Naive thymus-derived CD4-positive, alpha-beta T cell (primary cell): ENCODE measurements at regions not wholly inside any gene's neighbourhood (a gene's known extent, or its start where the extent isn't known, plus 50 kb on each side); places are given as distances from the start of the nearest gene placed in this dataset.

Experiments used
- ATAC-seq: fragments of 150-1000 bp; cut with Tn5 transposase; 2 replicates; pipeline ENCODE4 v1.10.0; 2021; ENCODE audit warnings: mild to moderate bottlenecking, moderate library complexity
- CTCF ChIA-PET: fragments of 350-600 bp; sonication (Branson Sonifier 250); formaldehyde crosslinking; loops from one replicate; lab custom pipeline; 2021; ENCODE audit warnings: antibody characterized with exemption; lab: Charles Lee
- POLR2A ChIA-PET: fragments of 350-600 bp; sonication (Branson Sonifier 250); formaldehyde crosslinking; loops from one replicate; lab custom pipeline; 2021; ENCODE audit warnings: antibody characterized with exemption, inconsistent platforms; lab: Charles Lee
- DNase-seq, 9 donors: peaks; one replicate each; pipeline versions ENCODE4 v3.0.0 to v3.0.0-alpha.2; 2020 to 2022; ENCODE audit warnings: mixed read lengths in 1 of 9
- H3K27ac ChIP-seq: one replicate; pipeline ENCODE4 v1.7.0; 2013; ENCODE audit warnings: mild to moderate bottlenecking, low read depth, low read length, moderate library complexity
- H3K27me3 ChIP-seq, 2 donors: one replicate each; pipeline ENCODE4 v1.7.0; 2013; ENCODE audit warnings: low read length in 2 of 2, mild to moderate bottlenecking in 2 of 2, moderate library complexity in 2 of 2; ENCODE audit not compliant: control insufficient read depth in 2 of 2, insufficient read depth in 2 of 2
- H3K36me3 ChIP-seq, 3 experiments: 1 replicate in 2 of 3; 2 replicates in 1 of 3; pipeline ENCODE4 v1.7.0; 2013; ENCODE audit warnings: low read length in 3 of 3, mild to moderate bottlenecking in 3 of 3, moderate library complexity in 1 of 3; ENCODE audit not compliant: insufficient read depth in 3 of 3, control insufficient read depth in 2 of 3
- H3K4me1 ChIP-seq, 2 donors: one replicate each; pipeline ENCODE4 v1.7.0; 2013; ENCODE audit warnings: low read length in 2 of 2, mild to moderate bottlenecking in 2 of 2, moderate library complexity in 1 of 2; ENCODE audit not compliant: control insufficient read depth in 2 of 2, insufficient read depth in 2 of 2
- H3K4me3 ChIP-seq: 2 replicates; pipeline ENCODE4 v1.7.0; 2013; ENCODE audit warnings: mild to moderate bottlenecking, low read length
- H3K9me3 ChIP-seq, 3 experiments: 1 replicate in 2 of 3; 2 replicates in 1 of 3; pipeline ENCODE4 v1.7.0; 2013; ENCODE audit warnings: low read length in 3 of 3; ENCODE audit not compliant: control insufficient read depth in 2 of 3
- H3K27ac Mint-ChIP-seq, 9 donors: one replicate each; pipeline ENCODE4 v1.8.0; 2020 to 2022; ENCODE audit warnings: mixed read lengths in 9 of 9, mild to moderate bottlenecking in 8 of 9, moderate library complexity in 5 of 9, inconsistent platforms in 2 of 9
- H3K27me3 Mint-ChIP-seq, 5 donors: one replicate each; pipeline ENCODE4 v1.8.0; 2021 to 2022; ENCODE audit warnings: mixed read lengths in 5 of 5, mild to moderate bottlenecking in 1 of 5
- H3K36me3 Mint-ChIP-seq, 5 donors: one replicate each; pipeline ENCODE4 v1.8.0; 2020 to 2022; ENCODE audit warnings: mixed read lengths in 5 of 5, mild to moderate bottlenecking in 3 of 5, inconsistent platforms in 1 of 5
- H3K4me1 Mint-ChIP-seq, 7 donors: one replicate each; pipeline ENCODE4 v1.8.0; 2020 to 2022; ENCODE audit warnings: mixed read lengths in 7 of 7, mild to moderate bottlenecking in 3 of 7, inconsistent platforms in 1 of 7
- H3K4me3 Mint-ChIP-seq, 10 donors: one replicate each; pipeline ENCODE4 v1.8.0; 2020 to 2022; ENCODE audit warnings: mild to moderate bottlenecking in 10 of 10, mixed read lengths in 10 of 10, moderate library complexity in 6 of 10, inconsistent platforms in 2 of 10
- H3K9me3 Mint-ChIP-seq, 11 donors: one replicate each; pipeline ENCODE4 v1.8.0; 2020 to 2022; ENCODE audit warnings: mixed read lengths in 11 of 11, mild to moderate bottlenecking in 4 of 11, inconsistent platforms in 1 of 11, moderate library complexity in 1 of 11
- intact Hi-C, 2 donors: fragments of 100-400 bp; cut with micrococcal nuclease; formaldehyde crosslinking; loops; one replicate each; pipeline ENCODE4 v1.15.1; 2023

- Mint-ChIP-seq H3K27me3 (peaks cover 0 to 4% (median 0%) of the 10 kb centered on the region in 5 donors), H3K4me1 (no peaks in the 10 kb centered on the region), H3K9me3 (peaks cover 0 to 9% (median 3%) of the 10 kb centered on the region in 11 donors), H3K4me3 (no peak overlapping the region), H3K27ac (no peak overlapping the region), H3K36me3 (peaks cover 0 to 3% (median 0%) of the 10 kb centered on the region in 5 donors)
- Histone ChIP-seq H3K9me3 (no peaks in the 10 kb centered on the region), H3K27ac (no peak overlapping the region), H3K27me3 (no peaks in the 10 kb centered on the region), H3K36me3 (no peaks in the 10 kb centered on the region), H3K4me1 (no peaks in the 10 kb centered on the region), H3K4me3 (no peak overlapping the region)
- intact Hi-C loops: no loop called here
- ATAC-seq (no peak), DNase-seq (no peak)
- ChIA-PET CTCF (no interaction called here), POLR2A (interaction anchor here (0.8 kb wide), 1 partner anchor 22 kb away, joined by 3 read pairs; no protein-coding TSS in a partner anchor)
Observed at GRCh38 chr12:19988948-19989347, 379.4 kb upstream of the PDE3A start.

- peaks cover 0 to 3% (median 0%) of the 10 kb centered on the region in 5 donors for H3K36me3 Mint-ChIP-seq
- H3K4me3 ChIP-seq: no peak overlapping the region
- H3K27ac Mint-ChIP-seq: no peak overlapping the region
- H3K27me3 Mint-ChIP-seq: peaks cover 0 to 4% (median 0%) of the 10 kb centered on the region in 5 donors
- ChIA-PET CTCF (no interaction called here), POLR2A (no interaction called here)
- H3K27me3 ChIP-seq: no peaks in the 10 kb centered on the region
- no peaks in the 10 kb centered on the region for H3K4me1 Mint-ChIP-seq
- H3K4me1 ChIP-seq: no peaks in the 10 kb centered on the region
- ATAC-seq (no peak), DNase-seq (no peak)
- H3K9me3 ChIP-seq: no peaks in the 10 kb centered on the region
- no peaks in the 10 kb centered on the region for H3K36me3 ChIP-seq
- peaks cover 0 to 9% (median 3%) of the 10 kb centered on the region in 11 donors for H3K9me3 Mint-ChIP-seq
- H3K4me3 Mint-ChIP-seq: no peak overlapping the region
- intact Hi-C loops: no loop called here
- H3K27ac ChIP-seq: no peak overlapping the region
Observed at GRCh38 chr12:19991146-19991545, 377.2 kb upstream of the PDE3A start.

DNA sequence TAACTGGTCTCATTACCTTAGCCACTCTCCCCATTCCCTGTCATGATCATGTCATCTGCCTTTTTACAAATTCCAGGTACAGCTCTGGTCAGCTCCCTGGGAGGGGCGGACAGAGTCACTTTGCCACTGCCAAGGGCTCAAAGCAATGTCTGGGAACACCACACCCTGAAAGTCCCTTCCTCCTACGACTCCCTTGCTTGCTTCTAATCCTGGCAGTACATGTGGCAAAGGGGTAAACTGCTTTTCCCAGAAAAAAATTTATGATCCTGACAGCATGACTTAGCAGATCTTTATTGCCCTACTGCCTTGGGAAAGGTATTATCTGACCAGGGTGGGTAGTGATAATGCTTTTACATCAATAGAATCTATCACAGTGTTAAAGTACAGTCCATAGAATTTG lies 376.0 kb upstream of the PDE3A start:
- no peak overlapping the region for H3K4me3 ChIP-seq
- ATAC-seq (no peak), DNase-seq (no peak)
- no peak overlapping the region for H3K27ac ChIP-seq
- intact Hi-C loops: no loop called here
- CTCF ChIA-PET: no interaction called here
- Mint-ChIP-seq H3K27me3 (peaks cover 0 to 4% (median 0%) of the 10 kb centered on the region in 5 donors), H3K9me3 (peaks cover 0 to 9% (median 3%) of the 10 kb centered on the region in 11 donors), H3K27ac (no peak overlapping the region), H3K4me1 (no peaks in the 10 kb centered on the region), H3K36me3 (peaks cover 0 to 3% (median 0%) of the 10 kb centered on the region in 5 donors), H3K4me3 (no peak overlapping the region)
- no peaks in the 10 kb centered on the region for H3K36me3 ChIP-seq
- H3K27me3 ChIP-seq: no peaks in the 10 kb centered on the region
- no peaks in the 10 kb centered on the region for H3K9me3 ChIP-seq
- POLR2A ChIA-PET: no interaction called here
- no peaks in the 10 kb centered on the region for H3K4me1 ChIP-seq

GRCh38 chr12:19994968-19995367 lies 373.4 kb upstream of the PDE3A start:
- CTCF ChIA-PET: interaction anchor here (0.6 kb wide), 1 partner anchor 161 kb away, joined by 4 read pairs; no protein-coding TSS in a partner anchor
- peaks cover 0 to 6% (median 1%) of the 10 kb centered on the region in 11 donors for H3K9me3 Mint-ChIP-seq

DNA sequence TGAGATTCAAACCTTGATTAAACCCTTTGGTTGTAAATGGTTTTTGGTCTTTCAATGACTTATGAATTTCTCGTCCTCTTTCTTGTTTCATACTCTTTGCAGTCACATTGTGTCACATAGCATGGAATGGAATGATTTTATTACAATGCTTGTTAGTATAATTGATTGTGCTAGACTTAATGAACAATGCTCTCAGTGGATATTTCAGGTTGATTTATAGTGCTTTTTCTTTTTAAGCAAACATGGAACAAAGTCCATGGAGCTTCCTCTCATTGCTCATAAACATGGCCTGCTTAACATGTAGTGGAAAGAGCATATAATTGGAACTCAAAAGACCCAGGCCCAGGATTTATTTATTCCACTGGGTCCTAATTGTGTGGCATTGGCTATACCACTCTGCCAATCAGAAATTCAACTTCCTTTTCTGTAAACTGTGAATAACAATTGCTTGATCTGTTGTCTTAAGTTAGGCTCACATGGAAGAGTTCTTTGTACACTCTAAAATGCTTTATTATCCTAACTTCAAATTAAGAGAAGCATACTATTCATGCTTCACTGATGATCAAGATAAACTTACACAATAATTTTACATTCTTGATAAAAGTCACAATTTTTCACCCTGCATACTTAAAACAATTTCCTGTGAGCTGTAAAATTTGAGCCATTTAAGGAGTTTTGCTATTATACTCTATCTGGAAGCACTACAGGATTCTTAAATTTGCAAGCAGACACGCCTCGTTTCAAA lies 370.5 kb upstream of the PDE3A start:
- intact Hi-C loops: no loop called here
- CTCF ChIA-PET: no interaction called here
- no peak for DNase-seq
- Histone ChIP-seq H3K27ac (no peak overlapping the region), H3K27me3 (no peaks in the 10 kb centered on the region), H3K4me1 (no peaks in the 10 kb centered on the region), H3K36me3 (no peaks in the 10 kb centered on the region), H3K4me3 (no peak overlapping the region), H3K9me3 (no peaks in the 10 kb centered on the region)
- no peak overlapping the region for H3K4me3 Mint-ChIP-seq
- no peaks in the 10 kb centered on the region for H3K4me1 Mint-ChIP-seq
- H3K9me3 Mint-ChIP-seq: peaks cover 0 to 6% (median 3%) of the 10 kb centered on the region in 11 donors
- POLR2A ChIA-PET: no interaction called here
- H3K27ac Mint-ChIP-seq: no peak overlapping the region
- no peaks in the 10 kb centered on the region for H3K36me3 Mint-ChIP-seq
- H3K27me3 Mint-ChIP-seq: no peaks in the 10 kb centered on the region
- no peak for ATAC-seq

More at GRCh38 chr12:19994968-19995367, 373.4 kb upstream of the PDE3A start:
- Mint-ChIP-seq H3K27me3 (no peaks in the 10 kb centered on the region), H3K36me3 (peaks cover 0 to 3% (median 0%) of the 10 kb centered on the region in 5 donors), H3K27ac (no peak overlapping the region), H3K4me1 (no peaks in the 10 kb centered on the region), H3K4me3 (no peak overlapping the region)
- ATAC-seq (no peak), DNase-seq (no peak)
- no peaks in the 10 kb centered on the region for H3K9me3 ChIP-seq
- POLR2A ChIA-PET: no interaction called here
- no peaks in the 10 kb centered on the region for H3K27me3 ChIP-seq
- no peak overlapping the region for H3K27ac ChIP-seq
- H3K36me3 ChIP-seq: no peaks in the 10 kb centered on the region
- no peaks in the 10 kb centered on the region for H3K4me1 ChIP-seq
- no peak overlapping the region for H3K4me3 ChIP-seq
- intact Hi-C loops: no loop called here

- no peak overlapping the region for H3K4me3 Mint-ChIP-seq
- H3K27me3 Mint-ChIP-seq: no peaks in the 10 kb centered on the region
- Histone ChIP-seq H3K27ac (no peak overlapping the region), H3K4me1 (no peaks in the 10 kb centered on the region), H3K9me3 (no peaks in the 10 kb centered on the region), H3K27me3 (no peaks in the 10 kb centered on the region), H3K36me3 (no peaks in the 10 kb centered on the region), H3K4me3 (no peak overlapping the region)
- POLR2A ChIA-PET: no interaction called here
- CTCF ChIA-PET: no interaction called here
- peaks cover 0 to 5% (median 3%) of the 10 kb centered on the region in 11 donors for H3K9me3 Mint-ChIP-seq
- intact Hi-C loops: no loop called here
- DNase-seq (no peak), ATAC-seq (no peak)
- no peak overlapping the region for H3K27ac Mint-ChIP-seq
- no peaks in the 10 kb centered on the region for H3K4me1 Mint-ChIP-seq
- H3K36me3 Mint-ChIP-seq: no peaks in the 10 kb centered on the region
Observed at GRCh38 chr12:19998411-19998810, 369.9 kb upstream of the PDE3A start.
